ENCODE measurements at regions not wholly inside any gene's neighbourhood (a gene's known extent, or its start where the extent isn't known, plus 50 kb on each side); places are given as distances from the start of the nearest gene placed in this dataset.

DNA sequence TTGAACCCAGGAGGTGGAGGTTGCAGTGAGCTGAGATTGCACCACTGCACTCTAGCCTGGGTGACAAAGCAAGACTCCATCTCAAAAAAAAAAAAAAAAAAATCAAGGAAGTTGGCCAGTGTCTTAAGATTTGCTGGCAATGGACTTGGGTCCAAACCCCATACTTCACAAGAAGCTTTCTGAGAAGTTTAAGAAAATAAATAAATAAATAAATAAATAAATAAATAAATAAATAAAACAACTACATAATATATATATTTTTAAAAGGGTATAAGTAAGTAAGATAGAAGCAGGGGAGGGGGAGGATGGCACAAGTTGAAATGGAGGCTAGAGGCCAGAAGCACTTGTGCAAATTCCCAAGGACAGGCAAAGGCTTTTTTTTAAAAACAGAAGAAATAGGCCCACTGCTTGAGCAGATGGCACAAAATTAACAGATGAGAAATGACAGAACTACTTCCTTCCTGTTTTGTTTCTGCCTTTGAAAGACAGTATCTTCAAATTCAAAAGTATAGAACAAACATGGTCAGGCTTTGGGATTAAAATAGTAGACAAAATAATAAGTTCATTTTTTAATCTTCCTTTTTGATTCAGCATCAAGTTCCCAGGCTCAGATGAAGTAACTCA is 287.7 kb downstream of the ALDH8A1 start:
- TF ChIP-seq CTCF (IDR thresholded peaks at IDR 0.05; ENCODE audit: low read depth, low read length, poor library complexity, severe bottlenecking): no peak
- no peak for TF ChIP-seq EZH2phosphoT487 (IDR thresholded peaks at IDR 0.05; ENCODE audit: borderline replicate concordance, low read length)

Measured in DOHH2 (cell line).